ENCODE measurements at regions not wholly inside any gene's neighbourhood (a gene's known extent, or its start where the extent isn't known, plus 50 kb on each side); places are given as distances from the start of the nearest gene placed in this dataset.

- no peak for TF ChIP-seq BACH1 (IDR thresholded peaks at IDR 0.05; ENCODE audit: low read length)
- TF ChIP-seq TBP (IDR thresholded peaks at IDR 0.05; ENCODE audit: low read depth, low read length) = no peak
- TF ChIP-seq POU5F1 (IDR thresholded peaks at IDR 0.05; ENCODE audit: low read depth, low read length) = no peak
- TF ChIP-seq SP2 (IDR thresholded peaks at IDR 0.05; ENCODE audit: low read length) = no peak
- TF ChIP-seq SIX5 (IDR thresholded peaks at IDR 0.05; ENCODE audit: low read depth, low read length) = no peak
Measured at GRCh38 chr3:76985645-76986044, 54.3 kb upstream of the ROBO2 start (continued).

Measured in H1 (cell line).